C4-2B (cell line): ENCODE measurements at regions not wholly inside any gene's neighbourhood (a gene's known extent, or its start where the extent isn't known, plus 50 kb on each side); places are given as distances from the start of the nearest gene placed in this dataset.

Source experiments
- ZFX ChIP-seq: fragments of 450-650 bp; IDR thresholded peaks from 2 replicates; pipeline ENCODE4 v1.6.1; 2017
- TF ChIP-seq, protein P1 (sequence below): fragments of 450-650 bp; conservative IDR thresholded peaks from 2 replicates; pipeline ENCODE4 v1.5.1; 2017; ENCODE audit warnings: mild to moderate bottlenecking

DNA sequence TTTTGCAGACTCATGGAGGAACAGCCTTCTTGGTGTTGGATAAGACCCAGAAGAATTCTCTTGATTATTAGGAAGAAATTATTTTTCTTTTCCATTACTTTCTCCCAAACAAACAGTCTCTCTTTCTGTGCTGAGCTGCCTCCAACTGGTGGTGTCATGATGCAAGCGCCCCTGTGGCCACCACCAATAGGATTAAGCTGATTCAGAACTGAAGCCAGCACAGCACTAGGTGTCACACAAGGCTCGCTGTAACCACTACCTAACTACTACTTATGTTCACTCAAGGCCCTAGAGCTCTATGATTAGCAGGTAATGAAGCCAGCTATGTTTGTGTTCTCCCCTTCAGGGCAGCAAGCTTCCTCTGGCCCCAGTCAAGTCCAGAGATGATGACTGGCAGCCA, 123.4 kb downstream of the HTR1B start:
- TF ChIP-seq, protein P1, sequence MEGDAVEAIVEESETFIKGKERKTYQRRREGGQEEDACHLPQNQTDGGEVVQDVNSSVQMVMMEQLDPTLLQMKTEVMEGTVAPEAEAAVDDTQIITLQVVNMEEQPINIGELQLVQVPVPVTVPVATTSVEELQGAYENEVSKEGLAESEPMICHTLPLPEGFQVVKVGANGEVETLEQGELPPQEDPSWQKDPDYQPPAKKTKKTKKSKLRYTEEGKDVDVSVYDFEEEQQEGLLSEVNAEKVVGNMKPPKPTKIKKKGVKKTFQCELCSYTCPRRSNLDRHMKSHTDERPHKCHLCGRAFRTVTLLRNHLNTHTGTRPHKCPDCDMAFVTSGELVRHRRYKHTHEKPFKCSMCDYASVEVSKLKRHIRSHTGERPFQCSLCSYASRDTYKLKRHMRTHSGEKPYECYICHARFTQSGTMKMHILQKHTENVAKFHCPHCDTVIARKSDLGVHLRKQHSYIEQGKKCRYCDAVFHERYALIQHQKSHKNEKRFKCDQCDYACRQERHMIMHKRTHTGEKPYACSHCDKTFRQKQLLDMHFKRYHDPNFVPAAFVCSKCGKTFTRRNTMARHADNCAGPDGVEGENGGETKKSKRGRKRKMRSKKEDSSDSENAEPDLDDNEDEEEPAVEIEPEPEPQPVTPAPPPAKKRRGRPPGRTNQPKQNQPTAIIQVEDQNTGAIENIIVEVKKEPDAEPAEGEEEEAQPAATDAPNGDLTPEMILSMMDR = no peak
- no peak for TF ChIP-seq ZFX
